ENCODE measurements at regions not wholly inside any gene's neighbourhood (a gene's known extent, or its start where the extent isn't known, plus 50 kb on each side); places are given as distances from the start of the nearest gene placed in this dataset.

- TF ChIP-seq POLR2A (IDR thresholded peaks at IDR 0.05; ENCODE audit: low read depth, low read length) (no peak), TAF1 (IDR thresholded peaks at IDR 0.05; ENCODE audit: low read depth, low read length) (no peak), POLR2AphosphoS5 (IDR thresholded peaks at IDR 0.05; ENCODE audit: low read depth, low read length) (no peak), SPI1 (IDR thresholded peaks at IDR 0.05; ENCODE audit: low read depth, low read length) (no peak), POU2F2 (IDR thresholded peaks at IDR 0.05; ENCODE audit: low read depth, low read length) (no peak)
Observed at GRCh38 chr3:82790307-82791097, 1029.1 kb upstream of the GBE1 start.

Measured in GM12891 (cell line).